Dendritic cell treated with granulocyte-macrophage colony-stimulating factor and Interleukin-4, amounts not matched to agents 40 ng/mL and 50 ng/mL, for 4 days (primary cell): ENCODE measurements at regions not wholly inside any gene's neighbourhood (a gene's known extent, or its start where the extent isn't known, plus 50 kb on each side); places are given as distances from the start of the nearest gene placed in this dataset.
"Not testable (repeated sequence)": the region's sequence is repeated elsewhere in the genome, so short reads cannot be mapped to it uniquely, and the experiment has no call there.

Experiments
- H3K27ac Mint-ChIP-seq: one replicate; pipeline ENCODE4 v1.8.0; 2022; ENCODE audit warnings: mild to moderate bottlenecking, mixed read lengths
- H3K27me3 Mint-ChIP-seq: one replicate; pipeline ENCODE4 v1.8.0; 2022; ENCODE audit warnings: mild to moderate bottlenecking, mixed read lengths
- H3K36me3 Mint-ChIP-seq: one replicate; pipeline ENCODE4 v1.8.0; 2022; ENCODE audit warnings: low read depth, mixed read lengths
- H3K4me1 Mint-ChIP-seq: one replicate; pipeline ENCODE4 v1.8.0; 2022; ENCODE audit warnings: low read depth, mixed read lengths
- H3K4me3 Mint-ChIP-seq: one replicate; pipeline ENCODE4 v1.8.0; 2022; ENCODE audit warnings: mild to moderate bottlenecking, moderate library complexity, mixed read lengths
- H3K9me3 Mint-ChIP-seq: one replicate; pipeline ENCODE4 v1.8.0; 2022; ENCODE audit warnings: mixed read lengths
- intact Hi-C: fragments of 100-400 bp; cut with micrococcal nuclease; formaldehyde crosslinking; loops from one replicate; pipeline ENCODE4 v1.15.0; 2022

DNA sequence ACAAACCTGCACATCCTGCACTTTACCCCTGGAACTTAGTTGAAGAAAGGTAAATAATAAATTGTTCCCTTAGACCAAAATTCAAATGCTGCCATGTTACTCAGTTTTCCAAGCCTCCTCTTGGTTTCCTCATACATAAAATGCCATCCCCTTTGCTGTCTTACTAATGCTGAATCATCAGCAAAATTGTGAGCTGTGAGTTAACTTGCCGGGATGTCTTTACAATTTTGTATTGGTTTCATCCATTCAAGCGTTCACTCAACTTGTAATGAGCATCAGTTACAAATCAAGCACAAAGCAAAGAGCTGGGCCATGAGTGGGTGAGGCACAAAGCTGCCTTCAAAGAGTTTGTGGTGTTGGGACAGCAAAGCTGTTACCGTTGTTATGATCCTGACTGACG is 395.8 kb upstream of the ZMIZ1 start:
- Mint-ChIP-seq H3K4me1 (no peaks in the 10 kb centered on the region), H3K36me3 (no peaks in the 10 kb centered on the region), H3K4me3 (no peak overlapping the region), H3K9me3 (no peaks in the 10 kb centered on the region), H3K27me3 (peaks cover 29% of the 10 kb centered on the region), H3K27ac (no peak overlapping the region)
- intact Hi-C loops, result no loop called here

DNA sequence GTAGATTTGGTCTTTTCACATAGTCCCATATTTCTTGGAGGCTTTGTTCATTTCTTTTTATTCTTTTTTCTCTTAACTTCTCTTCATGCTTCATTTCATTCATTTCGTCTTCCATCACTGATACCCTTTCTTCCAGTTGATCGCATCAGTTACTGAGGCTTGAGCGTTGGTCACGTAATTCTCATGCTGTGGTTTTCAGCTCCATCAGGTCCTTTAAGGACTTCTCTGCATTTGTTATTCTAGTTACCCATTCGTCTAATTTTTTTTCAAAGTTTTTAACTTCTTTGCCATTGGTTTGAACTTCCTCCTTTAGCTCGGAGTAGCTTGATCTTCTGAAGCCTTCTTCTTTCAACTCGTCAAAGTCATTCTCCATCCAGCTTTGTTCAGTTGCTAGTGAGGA is 387.6 kb upstream of the ZMIZ1 start:
- intact Hi-C loops, H3K4me3 Mint-ChIP-seq, H3K36me3 Mint-ChIP-seq, H3K27ac Mint-ChIP-seq, H3K9me3 Mint-ChIP-seq, H3K4me1 Mint-ChIP-seq: not testable (repeated sequence)
- H3K27me3 Mint-ChIP-seq, result peaks cover 16% of the 10 kb centered on the region

DNA sequence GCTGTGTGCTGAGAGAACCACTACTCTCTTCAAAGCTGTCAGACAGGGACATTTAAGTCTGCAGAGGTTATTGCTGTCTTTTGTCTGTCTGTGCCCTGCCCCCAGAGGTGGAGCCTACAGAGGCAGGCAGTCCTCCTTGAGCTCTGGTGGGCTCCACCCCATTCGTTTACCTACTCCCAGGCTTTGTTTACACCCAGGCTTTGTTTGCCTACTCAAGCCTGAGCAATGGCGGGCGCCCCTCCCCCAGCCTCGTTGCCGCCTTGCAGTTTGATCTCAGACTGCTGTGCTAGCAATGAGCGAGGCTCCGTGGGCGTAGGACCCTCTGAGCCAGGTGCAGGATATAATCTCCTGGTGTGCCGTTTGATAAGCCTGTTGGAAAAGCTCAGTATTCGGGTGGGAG is 386.8 kb upstream of the ZMIZ1 start:
- H3K4me3 Mint-ChIP-seq, H3K27ac Mint-ChIP-seq, H3K4me1 Mint-ChIP-seq, intact Hi-C loops, H3K9me3 Mint-ChIP-seq, H3K36me3 Mint-ChIP-seq: not testable (repeated sequence)
- H3K27me3 Mint-ChIP-seq, result peaks cover 16% of the 10 kb centered on the region

DNA sequence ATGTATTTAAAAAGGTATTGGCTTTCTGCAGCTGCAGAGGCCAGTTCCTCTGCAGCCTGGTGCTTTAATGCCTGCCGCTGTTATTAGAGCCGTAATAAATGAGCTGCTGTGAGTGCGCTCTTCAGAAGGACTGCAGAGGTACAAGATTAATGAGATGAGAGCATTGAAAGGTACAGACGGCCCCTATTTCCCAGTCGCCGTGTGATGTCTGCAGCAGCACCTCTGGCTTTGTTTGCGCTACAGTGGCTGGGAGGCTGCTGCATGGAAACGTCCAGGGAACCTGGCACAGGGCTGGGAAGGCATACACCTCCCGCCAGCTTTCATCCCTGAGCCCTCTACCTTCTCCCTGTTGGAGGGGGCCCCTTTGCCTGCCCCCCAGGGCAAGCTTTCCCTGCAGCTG is 383.8 kb upstream of the ZMIZ1 start:
- H3K4me3 Mint-ChIP-seq, result no peak overlapping the region
- intact Hi-C loops, result no loop called here
- no peak overlapping the region for H3K27ac Mint-ChIP-seq
- no peaks in the 10 kb centered on the region for H3K4me1 Mint-ChIP-seq
- no peaks in the 10 kb centered on the region for H3K9me3 Mint-ChIP-seq
- H3K27me3 Mint-ChIP-seq, result peaks cover 11% of the 10 kb centered on the region
- no peaks in the 10 kb centered on the region for H3K36me3 Mint-ChIP-seq

DNA sequence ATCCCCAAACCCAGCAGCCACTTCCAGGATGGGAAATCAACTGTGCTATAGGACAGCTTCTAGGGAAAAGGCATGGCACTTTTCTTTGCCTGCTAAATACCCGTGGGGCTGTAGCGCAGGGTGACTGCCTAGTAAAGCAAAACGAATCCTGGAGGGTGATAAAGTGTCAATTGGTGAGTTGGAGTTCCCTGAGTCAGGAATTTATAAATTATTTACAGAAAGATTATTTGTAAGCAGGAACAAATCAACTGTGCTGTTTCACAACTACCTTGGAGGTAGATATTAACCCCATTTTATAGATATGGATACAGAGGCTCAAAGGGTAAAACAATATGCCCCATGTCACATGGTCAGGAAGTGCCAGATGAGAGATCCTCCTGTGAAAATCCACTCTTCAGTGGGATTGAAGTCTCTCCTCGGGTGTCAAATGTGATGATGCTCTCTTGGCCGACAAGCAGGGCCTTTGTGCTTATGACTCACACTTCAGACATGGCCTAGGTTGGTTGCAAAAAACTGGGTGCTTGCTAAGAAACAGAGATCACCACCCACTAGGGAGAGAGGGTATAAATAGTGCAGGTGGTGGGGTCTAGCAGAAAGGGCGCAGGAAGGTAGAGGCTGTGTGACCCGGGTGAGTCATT is 383.2 kb upstream of the ZMIZ1 start:
- Mint-ChIP-seq H3K36me3 (no peaks in the 10 kb centered on the region), H3K4me1 (no peaks in the 10 kb centered on the region), H3K27ac (no peak overlapping the region), H3K27me3 (peaks cover 11% of the 10 kb centered on the region), H3K9me3 (no peaks in the 10 kb centered on the region), H3K4me3 (no peak overlapping the region)
- intact Hi-C loops, result no loop called here

DNA sequence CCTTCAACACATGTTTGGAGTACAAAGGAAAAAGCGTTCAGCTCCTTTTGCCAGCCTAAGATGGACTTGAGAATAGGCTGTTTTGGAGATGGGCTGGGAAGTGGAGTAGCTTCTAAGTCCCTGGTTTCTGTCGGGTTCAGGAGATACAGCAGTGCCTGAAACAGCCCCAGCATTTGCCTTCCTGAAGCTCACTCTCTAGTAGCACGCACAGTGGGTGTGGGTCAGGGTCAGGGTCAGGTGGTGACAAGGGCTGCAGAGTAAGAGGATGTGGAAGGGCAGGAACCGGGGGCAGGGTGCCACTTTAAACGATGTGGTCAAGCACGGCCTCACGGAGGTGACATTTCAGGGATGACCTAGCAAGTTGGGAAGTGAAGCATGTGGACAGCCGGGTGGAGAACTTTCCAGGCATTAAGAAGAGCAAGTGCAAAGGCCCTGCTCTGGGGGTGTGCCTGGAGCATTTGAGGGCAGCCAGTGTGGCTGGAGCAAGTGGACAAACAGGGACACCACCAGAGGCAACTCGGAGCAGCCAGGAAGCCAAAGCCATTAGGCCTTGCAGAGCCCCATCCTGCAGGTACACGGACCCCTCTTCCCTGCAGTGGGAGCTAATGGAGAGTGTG is 382.2 kb upstream of the ZMIZ1 start:
- intact Hi-C loops, result no loop called here
- H3K4me1 Mint-ChIP-seq, result no peaks in the 10 kb centered on the region
- H3K4me3 Mint-ChIP-seq, result no peak overlapping the region
- H3K36me3 Mint-ChIP-seq, result no peaks in the 10 kb centered on the region
- H3K9me3 Mint-ChIP-seq, result no peaks in the 10 kb centered on the region
- no peak overlapping the region for H3K27ac Mint-ChIP-seq
- peaks cover 8% of the 10 kb centered on the region for H3K27me3 Mint-ChIP-seq

DNA sequence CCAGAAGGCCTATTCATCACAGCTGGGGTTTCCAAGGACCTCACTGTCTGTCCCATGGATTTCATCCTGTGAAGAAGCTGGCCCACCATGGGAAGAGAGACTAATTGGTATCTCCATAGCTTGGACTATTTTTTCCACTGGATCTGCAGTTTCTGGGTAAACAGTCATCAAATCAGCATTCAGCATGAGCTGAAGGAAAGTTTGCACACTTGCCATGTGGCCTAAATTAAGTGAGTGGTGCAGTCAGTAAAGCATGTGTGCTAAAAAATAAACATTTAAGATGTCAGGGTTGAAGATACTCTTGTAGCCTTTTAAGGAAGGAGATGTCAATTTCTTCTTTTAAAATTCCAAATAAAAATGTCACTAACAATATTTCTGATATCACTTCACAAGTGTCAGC is 381.1 kb upstream of the ZMIZ1 start:
- intact Hi-C loops, result no loop called here
- no peaks in the 10 kb centered on the region for H3K9me3 Mint-ChIP-seq
- H3K4me3 Mint-ChIP-seq, result no peak overlapping the region
- H3K36me3 Mint-ChIP-seq, result no peaks in the 10 kb centered on the region
- H3K27me3 Mint-ChIP-seq, result peaks cover 8% of the 10 kb centered on the region
- H3K4me1 Mint-ChIP-seq, result no peaks in the 10 kb centered on the region
- H3K27ac Mint-ChIP-seq, result no peak overlapping the region

DNA sequence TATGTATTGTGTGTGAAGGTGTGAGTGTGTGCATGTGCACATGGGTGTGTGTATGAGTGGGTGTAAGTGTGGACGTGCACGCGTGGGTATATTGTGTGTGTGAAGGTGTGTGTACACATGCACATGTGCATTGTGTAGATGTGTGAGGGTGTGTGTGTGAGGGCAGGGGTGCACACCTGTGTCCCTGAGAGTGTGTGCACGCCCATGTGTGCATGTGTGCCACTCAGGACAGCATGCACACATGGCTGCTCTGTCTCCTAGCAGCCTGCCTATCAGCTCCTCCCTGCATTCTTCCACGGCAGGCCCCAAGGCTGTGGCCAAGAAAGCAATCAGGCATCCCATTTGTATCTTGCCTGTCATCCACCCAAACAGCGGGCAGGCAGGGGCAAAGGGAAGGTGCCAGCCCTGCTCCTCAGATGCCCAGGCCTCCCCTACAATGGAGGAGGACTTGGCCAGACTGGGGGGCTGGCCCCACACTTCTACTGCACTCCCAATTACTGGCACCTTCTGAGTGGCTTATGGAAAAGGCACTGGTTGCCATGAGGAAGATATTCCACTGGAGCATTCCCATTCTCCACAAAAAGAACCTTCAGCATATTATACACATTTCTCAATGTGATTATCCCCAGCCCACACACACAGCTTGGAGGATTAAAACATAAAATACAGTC is 380.4 kb upstream of the ZMIZ1 start:
- no peak overlapping the region for H3K27ac Mint-ChIP-seq
- intact Hi-C loops, result no loop called here
- no peaks in the 10 kb centered on the region for H3K9me3 Mint-ChIP-seq
- H3K4me1 Mint-ChIP-seq, result no peaks in the 10 kb centered on the region
- no peaks in the 10 kb centered on the region for H3K36me3 Mint-ChIP-seq
- peaks cover 5% of the 10 kb centered on the region for H3K27me3 Mint-ChIP-seq
- no peak overlapping the region for H3K4me3 Mint-ChIP-seq

DNA sequence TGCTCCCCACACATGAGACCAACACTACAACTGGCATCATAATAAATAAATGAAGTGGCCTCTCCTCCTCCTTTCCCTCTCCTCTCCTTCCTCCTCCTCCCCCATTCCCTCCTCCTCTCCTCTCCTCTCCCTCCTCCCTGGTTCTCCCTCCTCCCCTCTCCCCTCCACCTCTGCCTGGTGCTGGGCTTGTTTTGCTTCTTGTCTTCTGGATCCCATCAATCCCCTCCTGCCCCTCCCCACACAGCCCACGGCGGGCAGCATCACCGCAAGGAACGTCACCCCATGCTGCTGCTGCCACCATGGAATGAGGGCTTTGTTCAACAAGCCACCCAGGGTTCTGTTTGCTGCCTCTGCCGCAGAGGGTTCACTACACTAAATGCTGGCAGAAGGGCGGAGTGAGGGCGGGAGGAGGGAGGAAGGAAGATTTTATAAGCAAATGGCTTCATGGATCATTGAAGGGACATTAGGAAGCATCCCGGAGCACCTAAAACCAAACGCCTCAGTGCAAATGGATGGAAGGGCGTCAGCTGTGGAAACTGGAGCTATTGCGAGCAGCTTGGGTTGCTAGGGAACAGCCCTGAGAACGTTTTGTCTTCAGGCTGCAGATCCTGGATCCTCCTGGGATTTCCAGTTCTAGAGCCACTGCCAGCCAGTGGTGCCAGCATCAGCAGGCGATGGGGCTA is 379.7 kb upstream of the ZMIZ1 start:
- H3K4me1 Mint-ChIP-seq, result no peaks in the 10 kb centered on the region
- no peaks in the 10 kb centered on the region for H3K9me3 Mint-ChIP-seq
- no peak overlapping the region for H3K4me3 Mint-ChIP-seq
- peaks cover 8% of the 10 kb centered on the region for H3K27me3 Mint-ChIP-seq
- no peaks in the 10 kb centered on the region for H3K36me3 Mint-ChIP-seq
- no peak overlapping the region for H3K27ac Mint-ChIP-seq
- intact Hi-C loops, result no loop called here

DNA sequence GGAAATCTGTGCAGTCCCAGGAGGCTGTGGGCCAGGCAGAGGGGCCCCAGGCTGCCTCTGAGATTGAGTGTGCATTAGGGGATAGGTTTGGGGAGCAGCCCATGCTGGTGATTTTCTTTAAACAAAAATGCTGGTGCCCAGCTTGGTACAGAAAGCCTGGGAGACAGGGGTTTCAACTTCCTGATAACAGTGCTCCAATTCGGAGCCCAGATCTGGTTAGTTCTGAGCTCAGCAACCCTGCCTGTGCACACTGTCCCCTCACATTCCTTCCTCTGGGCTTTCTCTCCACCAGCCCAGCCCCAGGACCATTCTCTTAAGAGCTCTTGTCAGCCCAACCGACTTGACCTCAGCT is 379.2 kb upstream of the ZMIZ1 start:
- Mint-ChIP-seq H3K27me3 (peaks cover 8% of the 10 kb centered on the region), H3K36me3 (no peaks in the 10 kb centered on the region), H3K9me3 (no peaks in the 10 kb centered on the region), H3K4me3 (no peak overlapping the region), H3K27ac (no peak overlapping the region), H3K4me1 (no peaks in the 10 kb centered on the region)
- intact Hi-C loops, result no loop called here

DNA sequence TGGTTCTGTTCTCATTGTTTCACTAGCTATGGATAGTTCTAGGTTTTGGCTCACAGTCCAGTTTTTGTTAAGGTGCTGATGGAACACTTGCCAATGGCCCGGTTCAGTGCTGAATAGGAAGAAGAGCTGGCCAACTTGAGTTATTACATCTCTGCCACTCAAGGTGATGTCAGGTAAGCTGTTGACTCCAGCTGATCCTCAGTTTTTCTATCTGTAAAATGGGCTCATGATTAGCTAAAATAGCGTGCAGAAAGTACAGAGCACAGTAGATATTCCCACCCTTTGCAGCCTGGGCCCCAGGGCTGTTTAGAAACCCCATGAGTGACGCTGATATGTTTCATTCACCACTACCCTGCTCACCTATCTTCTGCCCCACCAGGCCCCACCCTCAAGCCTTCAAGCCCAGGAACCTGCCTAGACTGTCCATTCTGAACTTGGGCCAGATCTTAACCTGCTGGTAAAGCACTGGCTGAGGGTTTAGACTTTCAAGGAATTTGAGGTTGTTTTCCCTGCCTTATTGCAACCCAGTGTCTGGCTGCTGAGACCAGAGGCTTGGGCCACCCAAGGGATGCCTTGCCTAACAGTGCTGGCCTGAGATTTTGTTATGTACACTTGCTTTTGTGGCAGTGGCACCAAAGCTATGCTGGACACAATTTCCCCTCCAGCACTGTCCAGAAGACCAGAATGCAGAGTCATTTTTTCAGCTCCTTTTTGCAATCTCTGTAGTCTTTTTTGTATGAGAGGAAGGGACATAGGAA is 378.2 kb upstream of the ZMIZ1 start:
- Mint-ChIP-seq H3K4me3 (no peak overlapping the region), H3K4me1 (no peaks in the 10 kb centered on the region), H3K36me3 (no peaks in the 10 kb centered on the region), H3K9me3 (no peaks in the 10 kb centered on the region), H3K27me3 (peaks cover 10% of the 10 kb centered on the region), H3K27ac (no peak overlapping the region)
- intact Hi-C loops, result no loop called here

DNA sequence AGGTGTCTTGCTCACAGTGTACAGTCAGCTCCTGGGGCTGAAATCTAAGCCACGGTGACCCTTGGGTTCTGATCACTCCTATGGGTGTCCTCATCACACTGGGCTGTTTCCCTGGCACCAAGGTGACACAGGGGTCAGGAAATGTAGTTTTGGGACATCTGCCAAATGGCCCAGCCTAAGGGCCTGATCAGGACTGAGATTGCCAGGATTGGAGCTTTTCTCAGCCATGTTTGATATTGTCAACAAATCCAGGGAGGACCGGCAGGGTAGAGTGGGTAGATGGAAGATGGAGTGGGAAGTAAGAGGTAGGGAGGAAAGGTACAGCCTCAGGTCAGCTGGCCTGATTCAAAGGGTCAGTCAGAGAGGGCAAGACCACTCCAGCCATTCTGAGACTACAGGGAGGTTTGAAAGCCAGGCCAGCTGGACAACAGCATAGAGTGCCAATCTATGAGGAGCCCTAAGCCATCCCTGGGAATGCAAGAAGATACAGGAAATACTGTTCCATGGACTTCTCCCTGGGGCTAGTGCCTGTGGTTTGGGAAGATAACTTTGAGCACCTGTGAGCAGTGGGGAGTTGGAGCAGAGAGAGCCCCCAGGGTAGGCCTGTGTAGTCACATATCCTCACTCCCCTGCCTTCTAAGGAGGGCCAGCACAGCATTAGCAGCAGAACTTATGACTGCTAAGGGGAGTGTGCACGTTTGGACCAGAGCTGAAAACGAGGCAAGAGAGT is 377.3 kb upstream of the ZMIZ1 start:
- Mint-ChIP-seq H3K27me3 (peaks cover 10% of the 10 kb centered on the region), H3K4me3 (no peak overlapping the region), H3K4me1 (no peaks in the 10 kb centered on the region), H3K27ac (no peak overlapping the region), H3K9me3 (no peaks in the 10 kb centered on the region), H3K36me3 (no peaks in the 10 kb centered on the region)
- intact Hi-C loops, result no loop called here

DNA sequence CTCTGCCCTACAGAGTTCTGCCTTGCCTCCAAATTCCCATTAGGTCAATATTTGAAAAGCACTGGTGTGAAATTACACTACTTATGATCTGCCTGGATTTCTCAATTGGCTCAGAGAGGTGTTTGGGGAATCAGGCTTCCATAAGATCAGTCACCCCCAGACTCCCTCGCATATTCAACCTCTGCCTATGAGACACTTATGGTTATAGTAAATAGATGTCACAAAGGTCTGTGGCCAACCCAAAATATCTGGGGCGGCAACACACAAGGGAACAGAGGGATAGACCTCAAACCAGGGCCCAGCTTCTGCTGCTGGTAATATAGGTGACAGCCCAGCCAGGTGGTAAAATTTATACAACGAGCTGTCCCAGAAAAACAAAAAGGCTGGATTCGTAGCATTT is 376.7 kb upstream of the ZMIZ1 start:
- intact Hi-C loops, result no loop called here
- no peaks in the 10 kb centered on the region for H3K9me3 Mint-ChIP-seq
- peaks cover 10% of the 10 kb centered on the region for H3K27me3 Mint-ChIP-seq
- H3K27ac Mint-ChIP-seq, result no peak overlapping the region
- no peaks in the 10 kb centered on the region for H3K4me1 Mint-ChIP-seq
- no peaks in the 10 kb centered on the region for H3K36me3 Mint-ChIP-seq
- H3K4me3 Mint-ChIP-seq, result no peak overlapping the region
